ENCODE measurements at regions not wholly inside any gene's neighbourhood (a gene's known extent, or its start where the extent isn't known, plus 50 kb on each side); places are given as distances from the start of the nearest gene placed in this dataset.
"Not testable (repeated sequence)": the region's sequence is repeated elsewhere in the genome, so short reads cannot be mapped to it uniquely, and the experiment has no call there.

DNA sequence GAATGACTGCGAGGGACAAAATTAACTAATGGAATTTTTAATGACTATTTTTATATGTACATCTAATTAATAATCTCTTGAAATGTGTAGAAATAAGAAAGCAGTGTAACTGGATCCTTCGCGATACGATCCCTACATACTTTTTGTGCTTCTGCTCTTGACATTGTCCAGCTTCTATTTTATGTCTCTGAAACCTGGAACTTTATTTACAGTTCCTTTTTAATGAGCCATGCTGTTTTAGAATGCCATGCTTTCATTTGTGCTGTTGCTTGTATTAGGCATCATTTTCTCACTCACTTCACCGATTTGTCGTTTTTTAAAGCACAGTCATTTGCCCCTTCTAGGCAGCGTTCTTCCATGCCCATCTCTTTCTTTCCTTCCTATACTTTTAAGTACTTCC is 301.3 kb downstream of the EDEM1 start:
- DNase-seq: no peak

DNA sequence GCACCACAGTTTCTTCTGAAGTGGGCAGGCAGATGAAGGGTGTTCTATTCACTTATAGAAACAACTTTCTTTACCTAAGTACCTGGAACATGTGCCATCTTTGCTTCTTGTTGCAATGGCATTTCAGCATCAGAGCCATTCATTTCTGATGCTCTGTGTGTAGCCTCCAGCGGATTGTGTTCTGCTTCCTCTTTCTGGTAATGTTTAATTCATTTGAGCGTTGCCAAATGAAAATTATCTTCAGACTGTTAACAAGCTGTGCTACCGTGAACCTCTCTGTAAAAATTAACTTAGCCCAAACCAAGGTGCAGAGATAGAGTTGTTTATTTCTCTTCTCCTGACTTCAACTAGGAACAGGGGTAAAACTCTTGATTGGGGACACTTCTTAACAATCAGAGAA is 302.0 kb downstream of the EDEM1 start:
- DNase-seq: no peak

DNA sequence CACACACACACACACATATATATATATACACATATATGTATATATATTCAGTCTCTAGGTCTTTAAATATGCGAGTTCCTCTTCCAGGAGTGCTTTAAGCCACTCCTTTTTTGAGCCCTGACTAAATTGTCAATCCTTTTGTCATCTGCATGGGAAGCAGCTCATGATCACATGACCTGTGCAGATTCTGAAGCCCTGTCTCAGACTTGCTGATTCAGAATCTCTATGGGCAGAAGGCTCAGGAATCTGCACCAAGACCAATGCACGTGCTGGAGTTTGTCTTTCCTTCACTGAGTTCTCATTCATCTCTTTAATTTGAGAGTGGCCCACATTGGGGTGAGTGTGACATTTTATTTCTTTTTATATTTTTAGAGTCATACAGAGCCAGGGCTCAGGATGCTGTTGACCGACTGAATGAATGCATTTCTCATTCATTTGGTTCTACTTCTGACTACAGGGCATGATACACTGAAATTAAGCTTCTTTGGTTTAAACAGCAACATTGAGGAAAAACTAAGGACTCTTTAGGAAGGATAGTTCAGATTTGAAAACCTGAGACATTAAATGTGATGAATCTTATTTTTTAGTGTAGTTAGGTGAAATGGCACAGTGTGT is 307.5 kb downstream of the EDEM1 start:
- no peak for DNase-seq

DNA sequence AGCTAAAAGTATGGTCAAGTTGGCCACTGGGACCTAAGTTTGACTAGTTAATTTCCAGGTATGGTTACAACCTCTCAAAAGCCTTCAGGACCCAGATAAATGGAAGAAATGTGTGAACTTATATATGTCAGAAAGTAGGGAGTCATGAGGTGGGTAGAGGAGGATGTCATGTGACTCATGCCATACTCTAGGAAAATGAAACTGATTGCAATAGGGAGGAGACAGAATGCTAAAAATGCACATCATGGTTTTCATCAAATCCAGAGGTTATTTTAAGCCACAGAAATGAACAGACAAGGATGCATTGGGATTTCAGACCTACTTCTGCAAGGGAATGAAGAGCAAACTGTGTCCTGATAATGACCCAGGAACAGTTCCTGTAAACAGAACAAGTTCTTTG is 310.0 kb downstream of the EDEM1 start:
- DNase-seq: no peak

DNA sequence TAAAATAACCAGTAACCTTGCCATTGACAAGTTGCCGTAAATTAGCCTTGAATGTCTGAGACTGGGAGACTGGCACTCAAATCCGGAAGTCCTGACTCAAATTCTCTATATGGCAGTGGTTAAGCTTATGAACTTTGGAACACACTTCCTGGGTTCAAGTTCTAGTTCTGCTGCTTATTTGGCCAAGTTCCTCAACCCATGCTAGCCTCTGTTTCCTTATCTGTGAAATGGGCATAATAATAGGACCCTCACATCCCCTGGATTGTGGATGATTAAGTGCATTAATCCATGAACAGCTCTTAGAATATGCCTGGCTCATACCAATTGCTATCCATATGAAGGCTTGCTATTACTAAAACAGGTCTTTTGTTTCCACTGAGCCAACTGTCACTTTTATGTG is 311.5 kb downstream of the EDEM1 start:
- DNase-seq: no peak

DNA sequence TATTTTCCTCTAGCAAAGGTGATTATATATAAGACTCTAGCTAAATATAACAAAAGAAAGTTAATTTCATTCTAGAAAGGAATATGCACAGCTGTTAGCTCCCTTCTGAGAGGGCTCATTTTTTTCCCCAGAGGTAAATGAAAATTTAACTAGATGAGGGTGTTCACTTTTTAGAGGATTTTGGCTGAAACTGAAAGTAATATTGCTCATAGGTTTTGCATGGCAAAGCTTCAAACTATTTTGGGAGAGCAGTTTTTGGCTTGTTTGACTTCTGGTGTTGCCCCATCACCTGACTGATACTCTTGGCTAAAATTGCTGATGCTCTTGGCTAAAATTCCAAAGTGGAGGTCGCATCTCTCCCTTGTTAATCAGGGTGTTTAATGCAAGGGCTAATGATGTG is 311.9 kb downstream of the EDEM1 start:
- no peak for DNase-seq

DNA sequence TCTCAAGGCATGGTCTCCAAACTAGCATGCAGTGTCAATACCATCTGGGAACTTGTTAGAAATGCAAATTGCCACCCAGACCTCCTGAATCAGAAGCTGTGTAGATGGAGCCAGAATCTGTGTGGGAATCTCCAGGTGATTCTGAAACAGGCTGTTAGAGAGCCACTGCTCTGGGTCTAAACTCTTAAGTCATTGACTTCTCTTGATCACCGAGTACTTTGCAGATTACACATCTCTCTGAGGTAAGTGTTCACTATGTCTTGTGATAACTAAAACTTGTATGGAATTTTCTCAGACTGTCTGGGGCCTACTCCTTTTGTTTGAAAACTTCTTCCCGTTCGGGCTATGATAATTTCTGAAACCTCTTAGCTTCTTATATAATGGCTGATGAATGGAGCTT is 315.6 kb downstream of the EDEM1 start:
- DNase-seq: no peak

DNA sequence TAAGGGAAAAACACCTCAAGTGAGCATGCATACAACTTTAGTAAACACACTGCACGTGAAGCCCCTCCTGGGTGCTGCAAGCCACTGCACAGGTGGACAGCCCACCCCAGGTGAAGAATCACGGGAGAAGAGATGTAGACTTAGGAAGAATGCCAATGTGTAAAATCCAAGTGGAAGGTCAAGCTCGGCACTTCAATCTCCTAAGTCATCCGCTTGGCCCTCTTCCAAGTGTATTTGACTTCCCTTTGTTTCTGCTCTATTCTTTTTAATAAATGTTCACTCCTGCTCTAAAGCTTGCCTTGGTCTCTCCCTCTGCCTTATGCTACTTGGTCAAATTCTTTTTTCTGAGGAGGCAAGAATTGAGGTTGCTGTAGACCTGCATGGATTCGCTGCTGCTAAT is 316.6 kb downstream of the EDEM1 start:
- no peak for DNase-seq

DNA sequence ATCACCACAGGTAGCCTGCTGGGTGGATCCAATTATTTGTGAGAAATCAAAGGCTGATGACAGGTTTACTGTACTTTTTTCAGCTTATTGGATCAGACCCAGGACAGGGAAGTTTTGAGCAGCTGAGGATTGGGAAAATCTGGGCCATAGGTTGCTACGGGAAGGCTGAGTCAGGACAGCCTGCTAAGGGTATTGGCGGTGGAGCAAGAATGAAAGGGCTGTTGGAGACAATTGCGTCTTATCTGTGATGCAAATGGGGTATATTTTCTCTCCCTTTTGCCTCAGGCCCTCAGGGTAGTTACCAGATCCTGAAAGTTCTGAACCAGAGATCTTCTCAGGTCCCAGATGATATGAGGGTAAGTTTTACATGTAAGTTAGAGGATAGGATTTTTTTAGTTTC is 317.7 kb downstream of the EDEM1 start:
- no peak for DNase-seq

DNA sequence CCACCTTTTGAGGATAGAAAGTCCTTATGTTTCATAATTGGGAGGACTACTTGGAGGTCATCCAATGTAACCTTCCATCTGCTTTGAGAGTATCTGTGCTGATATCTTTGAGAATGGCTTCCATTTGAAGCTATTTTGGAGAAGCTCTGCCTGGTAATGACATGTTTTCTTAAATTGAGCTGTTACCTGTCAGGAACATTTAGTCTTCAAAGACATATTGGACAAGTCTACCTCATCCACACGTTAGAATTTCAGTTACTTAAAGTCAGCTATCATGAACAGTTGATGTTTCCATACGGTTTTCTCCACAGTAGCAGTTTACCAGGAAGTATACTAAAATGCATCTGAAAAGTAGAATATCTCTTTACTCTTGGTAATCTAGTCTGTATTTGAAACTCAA is 318.5 kb downstream of the EDEM1 start:
- no peak for DNase-seq

DNA sequence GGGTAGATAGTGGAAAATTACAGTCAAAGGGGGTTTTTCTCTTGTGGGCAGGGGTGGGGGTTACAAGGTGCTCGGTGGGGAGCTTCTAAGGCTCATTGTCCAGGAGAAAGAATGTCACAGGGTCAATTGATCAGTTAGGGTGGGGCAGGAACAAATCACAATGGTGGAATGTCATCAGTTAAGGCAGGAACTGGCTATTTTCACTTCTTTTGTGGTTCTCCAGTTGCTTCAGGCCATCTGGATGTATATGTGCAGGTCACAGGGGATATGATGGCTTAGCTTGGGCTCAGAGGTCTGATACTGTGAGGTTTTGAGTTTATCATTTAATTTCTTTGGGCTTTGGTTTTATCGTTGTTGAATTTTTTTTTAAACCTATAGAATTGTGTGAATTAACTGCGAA is 321.4 kb downstream of the EDEM1 start:
- DNase-seq: not testable (repeated sequence)

DNA sequence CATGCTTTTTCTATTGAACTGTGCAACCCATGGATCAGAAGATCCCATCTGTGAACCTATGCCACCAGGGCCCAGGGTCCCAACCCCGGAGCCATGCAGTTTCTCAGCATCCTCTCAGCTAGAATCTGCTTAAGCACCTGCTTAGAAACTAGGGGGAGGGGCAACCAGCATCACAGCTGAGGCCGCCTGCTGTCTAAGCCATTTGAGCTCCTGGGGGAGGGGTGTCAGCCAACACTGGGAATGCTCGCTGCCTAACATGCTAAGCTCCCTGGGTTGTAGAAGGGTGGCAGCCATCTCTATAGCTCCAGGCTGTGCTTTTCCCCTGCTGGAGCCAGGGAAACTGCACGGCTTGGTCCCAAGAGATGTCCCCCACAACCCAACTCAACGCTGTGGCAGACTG is 322.8 kb downstream of the EDEM1 start:
- DNase-seq: no peak

DNA sequence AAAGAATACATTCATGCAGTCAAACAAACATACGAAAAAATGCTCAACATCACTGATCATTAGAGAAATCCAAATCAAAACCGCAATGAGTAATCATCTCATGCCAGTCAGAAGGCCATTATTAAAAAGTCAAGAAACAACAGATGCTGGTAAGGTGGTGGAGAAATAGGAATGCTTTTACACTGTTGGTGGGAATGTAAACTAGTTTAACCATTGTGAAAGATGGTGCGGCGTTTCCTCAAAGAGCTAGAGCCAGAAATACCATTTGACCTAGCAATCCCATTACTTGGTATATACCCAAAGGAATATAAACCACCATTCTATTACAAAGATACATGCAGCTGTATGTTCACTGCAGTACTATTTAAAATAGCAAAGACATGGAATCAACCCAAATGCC is 330.4 kb downstream of the EDEM1 start:
- no peak for DNase-seq

DNA sequence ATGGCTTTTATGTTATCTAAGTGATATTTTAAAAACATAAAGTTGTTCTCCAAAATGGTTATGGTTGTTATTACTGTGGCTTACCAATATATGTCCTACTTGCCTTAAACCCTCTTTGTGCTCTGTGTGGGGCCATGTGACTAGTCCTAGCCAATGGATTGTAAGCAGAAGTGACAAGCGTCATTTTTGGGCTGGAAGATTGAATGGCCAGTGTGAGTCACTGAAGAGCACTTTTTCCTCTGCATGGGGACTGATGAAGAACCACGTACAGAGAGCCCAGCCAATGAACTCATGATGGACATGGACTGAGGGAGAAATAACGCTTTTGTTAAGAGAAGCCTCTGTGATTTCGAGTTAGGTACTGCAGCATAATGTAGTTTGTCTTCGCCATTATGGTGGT is 332.7 kb downstream of the EDEM1 start:
- DNase-seq: no peak

DNA sequence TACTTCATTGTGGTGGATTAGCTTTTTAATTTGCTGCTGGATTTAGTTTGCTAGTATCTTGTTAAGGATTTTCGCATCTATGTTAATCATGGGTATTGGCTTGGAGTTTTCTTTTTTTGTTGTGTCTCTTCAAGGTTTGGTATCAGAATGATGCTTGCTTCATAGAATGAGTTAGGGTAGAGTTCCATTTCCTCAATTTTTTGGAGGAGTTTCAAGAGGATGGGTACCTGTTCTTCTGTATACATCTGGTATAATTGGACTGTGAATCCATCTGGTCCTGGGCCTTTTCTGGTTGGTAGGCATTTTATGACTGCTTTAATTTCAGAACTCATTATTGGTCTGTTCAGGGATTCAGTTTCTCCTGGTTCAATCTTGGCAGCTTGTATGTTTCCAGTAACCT is 335.6 kb downstream of the EDEM1 start:
- DNase-seq: no peak

DNA sequence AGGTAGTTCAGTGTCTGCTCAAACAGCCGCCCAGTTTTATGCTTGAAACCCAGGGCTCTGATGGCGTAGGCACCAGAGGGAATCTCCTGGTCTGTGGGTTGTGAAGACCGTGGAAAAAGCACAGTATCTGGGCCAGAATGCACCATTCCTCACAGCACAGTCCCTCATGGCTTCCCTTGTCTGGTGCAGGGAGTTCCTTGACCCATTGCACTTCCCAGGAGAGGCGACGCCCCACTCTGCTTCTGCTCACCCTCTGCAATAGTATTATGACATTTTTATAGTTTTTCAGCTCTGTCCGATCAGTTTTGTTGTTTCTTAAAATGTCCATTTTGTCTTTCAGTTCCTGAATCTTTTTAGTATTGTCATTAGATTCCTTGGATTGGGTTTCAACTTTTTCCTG is 343.5 kb downstream of the EDEM1 start:
- DNase-seq: no peak

DNA sequence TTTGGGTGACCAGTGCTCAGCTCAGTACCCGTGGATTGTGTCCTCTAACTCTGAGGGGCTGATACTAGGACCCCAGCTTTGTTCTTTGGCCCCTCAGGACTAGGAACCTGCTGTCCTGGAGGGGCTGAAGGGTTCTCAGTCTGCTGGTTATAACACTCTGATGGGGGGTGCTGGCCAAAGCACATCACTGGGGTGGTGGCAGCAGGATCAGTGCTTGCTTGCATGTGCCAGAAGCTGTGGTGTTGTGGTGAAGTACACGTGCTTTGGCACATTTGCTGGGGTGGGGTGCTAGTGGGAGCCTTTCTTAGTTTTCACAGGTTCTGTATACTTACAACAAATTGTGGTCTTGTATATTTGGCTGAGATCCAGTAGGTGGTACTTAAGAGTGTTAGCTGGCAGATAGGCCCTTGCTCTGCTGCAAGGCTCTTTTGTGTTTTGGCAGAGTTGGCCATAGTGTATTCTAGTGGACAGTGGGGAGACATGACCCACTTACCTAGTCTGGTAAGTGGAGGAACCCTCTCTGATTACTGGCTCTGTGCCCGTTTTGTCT is 344.3 kb downstream of the EDEM1 start:
- DNase-seq: no peak

DNA sequence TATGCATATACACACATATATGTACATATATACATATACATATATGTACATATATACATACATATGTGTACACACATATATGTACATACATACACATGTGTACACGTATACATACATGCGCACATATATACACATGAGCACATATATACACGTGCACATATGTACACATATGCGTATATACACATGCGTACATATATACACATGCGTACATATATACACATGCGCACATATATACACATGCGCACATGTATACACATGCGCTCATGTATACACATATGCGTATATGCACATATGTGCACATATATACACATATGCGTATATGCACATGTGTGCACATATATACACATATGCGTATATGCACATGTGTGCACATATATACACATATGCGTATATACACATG is 353.0 kb downstream of the EDEM1 start:
- DNase-seq: no peak

DNA sequence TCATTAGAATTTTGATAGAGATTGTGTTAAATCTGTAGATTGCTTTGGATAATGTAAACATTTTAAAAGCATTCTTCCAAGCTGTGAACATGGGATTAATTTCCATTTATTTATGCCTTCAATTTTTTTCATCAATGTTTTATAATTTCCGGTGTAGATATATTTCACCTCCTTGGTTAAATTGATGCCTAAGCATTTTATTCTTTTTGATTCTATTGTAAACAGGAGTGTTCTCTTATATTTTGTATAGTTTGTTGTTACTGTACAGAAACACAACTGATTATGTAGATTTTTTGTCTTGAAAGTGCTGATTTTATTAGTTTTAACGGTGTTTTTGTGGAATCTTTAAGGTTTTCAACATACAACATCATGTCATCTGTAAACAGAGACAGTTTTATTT is 355.0 kb downstream of the EDEM1 start:
- no peak for DNase-seq

DNA sequence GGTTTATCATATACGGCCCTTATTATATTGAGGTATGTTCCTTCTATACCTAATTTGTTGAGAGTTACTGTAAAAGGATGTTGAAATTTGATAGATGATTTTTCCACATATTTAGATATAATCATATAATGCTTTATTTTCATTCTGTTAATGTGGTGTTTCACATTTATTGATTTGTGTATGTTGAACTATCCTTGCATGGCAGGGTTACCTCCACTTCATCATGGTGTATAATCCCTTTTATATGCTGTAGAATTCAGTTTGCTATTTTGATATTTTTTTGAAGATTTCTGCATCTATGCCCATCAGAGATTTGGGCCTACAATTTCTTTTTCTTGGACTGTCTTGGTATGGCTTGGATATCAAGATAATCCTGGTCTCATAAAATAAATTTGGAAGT is 355.5 kb downstream of the EDEM1 start:
- DNase-seq: no peak

DNA sequence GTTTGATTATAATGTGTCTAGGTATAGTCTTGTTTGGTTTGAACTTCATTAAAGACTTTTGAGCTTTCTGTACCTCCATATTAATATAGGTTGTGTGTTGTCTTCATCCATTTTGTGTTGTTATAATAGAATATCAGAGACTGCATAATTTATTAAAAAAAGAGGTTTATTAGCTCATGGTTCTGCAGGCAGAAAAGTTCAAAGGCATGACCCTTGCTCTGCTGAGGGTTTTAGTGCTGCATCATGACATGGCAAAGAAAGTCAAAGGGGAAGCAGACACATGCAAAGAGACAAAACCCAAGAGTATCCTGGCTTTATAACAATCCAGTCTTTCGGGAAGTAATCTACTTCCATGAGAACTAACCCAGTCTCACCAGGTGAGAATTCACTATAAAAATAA is 358.2 kb downstream of the EDEM1 start:
- no peak for DNase-seq

DNA sequence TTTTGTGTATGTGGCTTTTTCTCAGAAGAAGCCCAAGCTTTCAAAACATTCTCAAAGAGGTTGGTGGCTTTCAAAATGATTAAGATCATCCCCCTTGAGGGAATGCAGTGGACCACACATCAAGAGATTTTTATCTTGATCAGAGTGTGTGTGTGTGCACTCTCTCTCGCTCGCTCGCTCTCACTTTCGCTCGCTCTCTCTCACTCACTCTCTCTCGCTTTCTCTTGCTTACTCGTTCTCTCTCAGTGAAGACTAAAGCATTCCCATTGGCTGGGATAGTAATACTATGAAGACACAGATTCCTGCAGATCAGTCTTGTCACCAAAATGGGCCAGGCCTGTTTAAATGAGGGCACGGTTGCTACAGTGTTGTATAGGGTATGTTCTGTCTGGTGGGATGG is 365.7 kb downstream of the EDEM1 start:
- no peak for DNase-seq

DNA sequence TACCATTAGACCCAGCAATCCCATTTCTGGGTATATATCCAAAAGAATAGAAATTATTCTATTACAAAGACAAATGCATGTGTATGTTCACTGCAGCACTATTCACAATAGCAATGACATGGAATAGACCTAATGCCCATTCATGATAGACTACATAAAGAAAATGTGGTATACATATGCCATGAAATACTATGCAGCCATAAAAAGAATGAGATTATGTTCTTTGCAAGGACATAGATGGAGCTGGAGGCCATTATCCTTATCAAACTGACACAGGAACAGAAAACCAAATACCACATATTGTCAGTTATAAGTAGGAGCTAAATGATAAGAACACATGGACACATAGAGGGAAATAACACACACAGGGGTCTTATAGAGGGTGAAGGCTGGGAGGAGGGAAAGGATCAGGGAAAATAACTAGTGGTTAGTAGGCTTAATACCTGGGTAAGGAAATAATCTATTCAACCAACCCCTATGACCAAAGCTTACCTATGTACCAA is 366.8 kb downstream of the EDEM1 start:
- DNase-seq: no peak

DNA sequence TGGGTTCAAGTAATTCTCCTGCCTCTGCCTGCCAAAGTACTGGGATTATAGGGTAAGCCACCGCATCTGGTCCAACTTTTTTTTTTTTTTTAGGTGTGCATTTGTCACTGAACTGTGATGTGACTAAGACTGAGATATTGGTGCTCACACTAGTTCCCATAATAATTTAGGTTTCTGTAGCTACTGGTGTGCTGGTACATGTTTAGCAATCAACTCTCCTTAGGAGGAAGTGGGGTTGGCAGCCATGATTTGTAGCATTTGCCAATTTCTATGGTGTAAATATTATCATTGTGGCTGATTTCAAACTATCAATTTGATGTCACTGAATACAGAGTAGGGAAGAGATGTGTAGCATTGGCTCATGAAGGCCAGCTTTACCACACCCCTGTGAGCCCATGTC is 372.7 kb downstream of the EDEM1 start:
- DNase-seq: no peak

DNA sequence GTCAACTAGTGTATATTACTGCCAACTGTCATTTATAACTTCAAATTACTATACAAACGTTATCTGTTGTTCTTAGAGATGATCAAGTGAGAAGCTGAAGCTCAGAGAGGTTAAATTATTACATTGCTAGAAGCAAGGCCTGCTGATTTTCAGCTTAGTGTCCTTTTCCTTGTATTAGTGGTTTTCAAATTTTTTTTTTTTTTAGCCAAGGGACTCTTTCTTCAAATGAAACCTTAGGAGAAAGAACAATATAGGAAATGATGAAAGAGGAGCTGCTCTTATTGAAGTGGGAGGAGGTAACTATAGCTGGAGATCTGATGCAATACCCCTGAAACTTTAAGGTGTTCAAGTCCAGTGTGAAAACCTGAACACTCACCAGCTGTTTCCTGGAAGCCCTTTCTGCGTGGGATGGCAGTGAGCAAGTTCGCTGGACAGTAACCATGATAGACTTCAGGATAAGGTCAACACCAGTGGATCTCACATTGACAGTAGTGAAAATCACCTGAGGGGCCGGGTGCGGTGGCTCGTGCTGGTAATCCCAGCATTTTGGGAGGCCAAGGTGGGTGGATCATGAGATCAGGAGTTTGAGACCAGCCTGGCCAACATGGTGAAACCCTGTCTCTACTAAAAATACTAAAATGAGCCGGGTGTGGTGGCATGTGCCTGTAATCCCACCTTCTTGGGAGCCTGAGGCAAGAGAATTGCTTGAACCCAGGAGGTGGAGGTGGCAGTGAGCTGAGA is 376.2 kb downstream of the EDEM1 start:
- DNase-seq: no peak

All from CD4-positive, alpha-beta T cell treated with Interleukin-12 subunit alpha and Interleukin-12 subunit beta, for 1 hour (primary cell).